ENCODE measurements at regions not wholly inside any gene's neighbourhood (a gene's known extent, or its start where the extent isn't known, plus 50 kb on each side); places are given as distances from the start of the nearest gene placed in this dataset.

GRCh38 chr15:97215629-97216028, 744.9 kb upstream of the ARRDC4 start:
- Histone ChIP-seq H3K4me1 (ENCODE audit: control insufficient read depth, extremely low read depth, insufficient read depth, low read length) (no peaks in the 10 kb centered on the region), H3K9me1 (replicated peaks; ENCODE audit: control insufficient read depth, extremely low read depth, insufficient read depth, low read length) (no peaks in the 10 kb centered on the region), H3K79me2 (ENCODE audit: control insufficient read depth, insufficient read depth, low read length) (no peaks in the 10 kb centered on the region), H2AFZ (ENCODE audit: low read depth, low read length) (no peak overlapping the region), H3K4me2 (ENCODE audit: insufficient read depth, low read length) (no peak overlapping the region), H3K9ac (replicated peaks; ENCODE audit: extremely low read depth, insufficient read depth, low read length) (no peak overlapping the region), H3K36me3 (ENCODE audit: control insufficient read depth in 2 of 2, extremely low read depth in 1 of 2, insufficient read depth in 2 of 2, low read length in 2 of 2) (no peaks in the 10 kb centered on the region), H3K27ac (ENCODE audit: insufficient read depth, low read depth, low read length) (no peak overlapping the region), H4K20me1 (replicated peaks; ENCODE audit: control insufficient read depth, extremely low read depth, insufficient read depth, low read length) (no peaks in the 10 kb centered on the region), H3K27me3 (ENCODE audit: control insufficient read depth in 2 of 2, insufficient read depth in 2 of 2, low read length in 2 of 2) (no peaks in the 10 kb centered on the region), H3K9me3 (replicated peaks; ENCODE audit: control insufficient read depth, insufficient read depth, low read length) (no peaks in the 10 kb centered on the region), H3K4me3 (replicated peaks in 1 of 3; ENCODE audit: insufficient read depth in 1 of 3, low read depth in 1 of 3, low read length in 3 of 3) (no peak overlapping the region)
- intact Hi-C loops (cut with micrococcal nuclease) (loop anchor here (10.0 kb wide), 1 partner anchor 301 kb away; no protein-coding TSS in a partner anchor), dilution Hi-C loops (cut with MboI; ENCODE audit: extremely low pct_ligation_motif_present, low sequenced_read_pairs) (no loop called here)
- DNase-seq (ENCODE audit: low read depth, low spot score) (no peak), FAIRE-seq (no peak)
- ChIA-PET POLR2A (no interaction called here), CTCF (no interaction called here)
- no TSS peak for BruUV-seq (replicated peaks)
- TF ChIP-seq EZH2 (IDR thresholded peaks at IDR 0.05; ENCODE audit: borderline replicate concordance, low read depth, low read length, severe bottlenecking), result no peak
- TF ChIP-seq MYC (IDR thresholded peaks at IDR 0.05; ENCODE audit: low read depth, low read length), result no peak
- no peak for TF ChIP-seq POLR2A (IDR thresholded peaks at IDR 0.05; ENCODE audit: low read depth, low read length)
- TF ChIP-seq GATA2 (IDR thresholded peaks at IDR 0.05; ENCODE audit: insufficient read depth, insufficient read length, low read depth, low read length), result no peak
- TF ChIP-seq, protein P1, sequence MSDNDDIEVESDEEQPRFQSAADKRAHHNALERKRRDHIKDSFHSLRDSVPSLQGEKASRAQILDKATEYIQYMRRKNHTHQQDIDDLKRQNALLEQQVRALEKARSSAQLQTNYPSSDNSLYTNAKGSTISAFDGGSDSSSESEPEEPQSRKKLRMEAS (IDR thresholded peaks at IDR 0.05; ENCODE audit: insufficient read depth, insufficient read length), result no peak
- TF ChIP-seq, protein P2, sequence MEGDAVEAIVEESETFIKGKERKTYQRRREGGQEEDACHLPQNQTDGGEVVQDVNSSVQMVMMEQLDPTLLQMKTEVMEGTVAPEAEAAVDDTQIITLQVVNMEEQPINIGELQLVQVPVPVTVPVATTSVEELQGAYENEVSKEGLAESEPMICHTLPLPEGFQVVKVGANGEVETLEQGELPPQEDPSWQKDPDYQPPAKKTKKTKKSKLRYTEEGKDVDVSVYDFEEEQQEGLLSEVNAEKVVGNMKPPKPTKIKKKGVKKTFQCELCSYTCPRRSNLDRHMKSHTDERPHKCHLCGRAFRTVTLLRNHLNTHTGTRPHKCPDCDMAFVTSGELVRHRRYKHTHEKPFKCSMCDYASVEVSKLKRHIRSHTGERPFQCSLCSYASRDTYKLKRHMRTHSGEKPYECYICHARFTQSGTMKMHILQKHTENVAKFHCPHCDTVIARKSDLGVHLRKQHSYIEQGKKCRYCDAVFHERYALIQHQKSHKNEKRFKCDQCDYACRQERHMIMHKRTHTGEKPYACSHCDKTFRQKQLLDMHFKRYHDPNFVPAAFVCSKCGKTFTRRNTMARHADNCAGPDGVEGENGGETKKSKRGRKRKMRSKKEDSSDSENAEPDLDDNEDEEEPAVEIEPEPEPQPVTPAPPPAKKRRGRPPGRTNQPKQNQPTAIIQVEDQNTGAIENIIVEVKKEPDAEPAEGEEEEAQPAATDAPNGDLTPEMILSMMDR (IDR thresholded peaks at IDR 0.05; ENCODE audit: extremely low read depth in 1 of 2, insufficient read depth in 1 of 2, low read depth in 1 of 2, low read length in 2 of 2), result no peak
- TF ChIP-seq FOS (IDR thresholded peaks at IDR 0.05; ENCODE audit: borderline replicate concordance, insufficient read depth, low read length), result no peak
- TF ChIP-seq POLR2AphosphoS5 (IDR thresholded peaks at IDR 0.05; ENCODE audit: insufficient read depth, low read depth, low read length), result no peak
- no peak for TF ChIP-seq JUN (IDR thresholded peaks at IDR 0.05; ENCODE audit: borderline replicate concordance, insufficient read depth, insufficient read length, low read depth)

Data from endothelial cell of umbilical vein (primary cell).